GM18526 (cell line): ENCODE measurements at regions not wholly inside any gene's neighbourhood (a gene's known extent, or its start where the extent isn't known, plus 50 kb on each side); places are given as distances from the start of the nearest gene placed in this dataset.
A peak's percentile ranks its signal among the peaks of the same experiment; 100 is the strongest.

Experiments
- POLR2A ChIP-seq: IDR thresholded peaks from 3 replicates; pipeline ENCODE4 v1.6.1; 2011; ENCODE audit not compliant: insufficient read length; ENCODE audit errors: extremely low read depth

- TF ChIP-seq POLR2A = peak; percentile 1
Observed at GRCh38 chr21:25457946-25458345, 149.3 kb downstream of the MRPL39 start.

- TF ChIP-seq POLR2A = no peak
Observed at GRCh38 chr21:25457411-25457810, 149.9 kb downstream of the MRPL39 start.

GRCh38 chr21:25456672-25457071 is 150.6 kb downstream of the MRPL39 start:
- no peak for TF ChIP-seq POLR2A

GRCh38 chr21:25453524-25453923 is 153.8 kb downstream of the MRPL39 start:
- no peak for TF ChIP-seq POLR2A

- TF ChIP-seq POLR2A = no peak
Observed at GRCh38 chr21:25449950-25450349, 157.3 kb downstream of the MRPL39 start.

- TF ChIP-seq POLR2A = no peak
Observed at GRCh38 chr21:25441835-25442234, 165.4 kb downstream of the MRPL39 start.

- TF ChIP-seq POLR2A = no peak
Observed at GRCh38 chr21:25428537-25428936, 178.7 kb downstream of the MRPL39 start.

- TF ChIP-seq POLR2A = no peak
Observed at GRCh38 chr21:25427828-25428227, 179.5 kb downstream of the MRPL39 start.

GRCh38 chr21:25426580-25426979 is 180.7 kb downstream of the MRPL39 start:
- TF ChIP-seq POLR2A = no peak

GRCh38 chr21:25425156-25425555 is 182.1 kb downstream of the MRPL39 start:
- TF ChIP-seq POLR2A = no peak

- TF ChIP-seq POLR2A = no peak
Observed at GRCh38 chr21:25424634-25425033, 182.6 kb downstream of the MRPL39 start.

GRCh38 chr21:25424048-25424447 is 183.2 kb downstream of the MRPL39 start:
- no peak for TF ChIP-seq POLR2A

- no peak for TF ChIP-seq POLR2A
Observed at GRCh38 chr21:25422610-25423608, 184.4 kb downstream of the MRPL39 start.

- TF ChIP-seq POLR2A = peak; percentile 18
Observed at GRCh38 chr21:25421321-25422028, 185.8 kb downstream of the MRPL39 start.

- TF ChIP-seq POLR2A = no peak
Observed at GRCh38 chr21:25420831-25421230, 186.4 kb downstream of the MRPL39 start.

- no peak for TF ChIP-seq POLR2A
Observed at GRCh38 chr21:25416669-25417068, 190.6 kb downstream of the MRPL39 start.
